ENCODE measurements at regions not wholly inside any gene's neighbourhood (a gene's known extent, or its start where the extent isn't known, plus 50 kb on each side); places are given as distances from the start of the nearest gene placed in this dataset.
A peak's percentile ranks its signal among the peaks of the same experiment; 100 is the strongest.

DNA sequence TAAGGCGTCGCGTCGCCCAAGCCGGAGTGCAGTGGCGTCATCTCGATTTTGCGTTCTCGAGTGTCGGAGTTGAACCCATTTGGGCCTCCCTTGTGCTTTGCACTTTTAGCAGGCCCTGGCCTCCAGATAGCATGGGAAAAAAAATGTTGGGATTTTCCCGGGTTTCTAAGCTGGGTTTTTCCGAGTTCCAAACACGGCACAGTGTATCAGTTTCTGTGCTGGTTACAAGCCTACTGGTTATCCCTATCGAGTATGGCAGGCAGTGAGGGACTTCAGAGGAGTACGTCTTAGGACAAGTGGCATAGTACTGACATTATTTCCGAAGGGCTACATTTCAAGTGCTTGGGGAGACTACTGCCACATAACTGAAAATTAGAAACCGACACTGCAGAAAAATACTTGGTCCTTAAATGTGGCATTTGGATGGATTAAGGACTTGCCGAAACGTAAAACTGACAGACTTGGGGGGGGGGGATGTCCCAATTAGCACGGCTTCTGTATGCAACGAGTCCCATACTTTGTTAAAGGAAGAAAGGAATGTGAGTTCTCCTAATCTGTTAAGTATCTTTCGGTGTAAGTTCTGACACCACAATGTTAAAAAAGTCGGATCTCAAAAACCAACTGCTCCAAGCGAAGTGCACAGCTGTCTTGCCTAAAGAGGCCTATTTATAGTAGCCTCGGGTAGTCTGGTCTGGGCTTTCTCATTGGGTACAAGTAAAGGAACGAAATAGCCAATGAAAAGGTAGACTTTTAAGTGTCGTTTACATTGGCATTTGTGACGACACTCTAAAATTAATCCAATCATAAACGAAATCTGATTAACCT is 70.2 kb downstream of the HFE start:
- TF ChIP-seq, protein P1, sequence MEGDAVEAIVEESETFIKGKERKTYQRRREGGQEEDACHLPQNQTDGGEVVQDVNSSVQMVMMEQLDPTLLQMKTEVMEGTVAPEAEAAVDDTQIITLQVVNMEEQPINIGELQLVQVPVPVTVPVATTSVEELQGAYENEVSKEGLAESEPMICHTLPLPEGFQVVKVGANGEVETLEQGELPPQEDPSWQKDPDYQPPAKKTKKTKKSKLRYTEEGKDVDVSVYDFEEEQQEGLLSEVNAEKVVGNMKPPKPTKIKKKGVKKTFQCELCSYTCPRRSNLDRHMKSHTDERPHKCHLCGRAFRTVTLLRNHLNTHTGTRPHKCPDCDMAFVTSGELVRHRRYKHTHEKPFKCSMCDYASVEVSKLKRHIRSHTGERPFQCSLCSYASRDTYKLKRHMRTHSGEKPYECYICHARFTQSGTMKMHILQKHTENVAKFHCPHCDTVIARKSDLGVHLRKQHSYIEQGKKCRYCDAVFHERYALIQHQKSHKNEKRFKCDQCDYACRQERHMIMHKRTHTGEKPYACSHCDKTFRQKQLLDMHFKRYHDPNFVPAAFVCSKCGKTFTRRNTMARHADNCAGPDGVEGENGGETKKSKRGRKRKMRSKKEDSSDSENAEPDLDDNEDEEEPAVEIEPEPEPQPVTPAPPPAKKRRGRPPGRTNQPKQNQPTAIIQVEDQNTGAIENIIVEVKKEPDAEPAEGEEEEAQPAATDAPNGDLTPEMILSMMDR (IDR thresholded peaks at IDR 0.05; ENCODE audit: poor library complexity, severe bottlenecking): no peak
- TF ChIP-seq MXI1 (conservative IDR thresholded peaks at IDR 0.05; ENCODE audit: poor library complexity, severe bottlenecking): no peak
- TF ChIP-seq POLR2AphosphoS5 (IDR thresholded peaks at IDR 0.05): peak; percentile 80
- no peak for TF ChIP-seq SMC3 (conservative IDR thresholded peaks at IDR 0.05; ENCODE audit: poor library complexity)
- no peak for TF ChIP-seq RAD21 (conservative IDR thresholded peaks at IDR 0.05)
- TF ChIP-seq TAF1 (IDR thresholded peaks at IDR 0.05; ENCODE audit: low read depth): no peak
- no peak for TF ChIP-seq EZH2 (IDR thresholded peaks at IDR 0.05; ENCODE audit: borderline replicate concordance, insufficient read depth, low read length, poor library complexity, severe bottlenecking)
- TF ChIP-seq EP300 (conservative IDR thresholded peaks at IDR 0.05; ENCODE audit: poor library complexity, severe bottlenecking): no peak
